Thyroid gland (tissue), 4 donors: ENCODE measurements at regions not wholly inside any gene's neighbourhood (a gene's known extent, or its start where the extent isn't known, plus 50 kb on each side); places are given as distances from the start of the nearest gene placed in this dataset.

Experiments
- DNase-seq, 2 donors: peaks; one replicate each; pipeline ENCODE4 v3.0.0-alpha.2; 2019
- H3K27ac ChIP-seq, 3 donors: fragments of 200-600 bp; sonication (generic); 1 replicate in 2 of 3; 2 replicates in 1 of 3; pipeline ENCODE4 v1.5.1; 2016 to 2019; ENCODE audit warnings: mild to moderate bottlenecking in 1 of 3, moderate library complexity in 1 of 3
- H3K27me3 ChIP-seq: fragments of 200-600 bp; sonication (generic); one replicate; pipeline ENCODE4 v1.5.1; 2019
- H3K36me3 ChIP-seq, 2 donors: fragments of 200-600 bp; sonication (generic); one replicate each; pipeline ENCODE4 v1.5.1; 2016 to 2019
- H3K4me1 ChIP-seq, 2 donors: fragments of 200-600 bp; sonication (generic); one replicate each; pipeline ENCODE4 v1.5.1; 2017 to 2019
- H3K4me3 ChIP-seq, 3 donors: fragments of 200-600 bp; sonication (generic); replicated peaks in 1 of 3; 1 replicate in 2 of 3; 2 replicates in 1 of 3; pipeline ENCODE4 v1.5.1; 2016; ENCODE audit warnings: mild to moderate bottlenecking in 1 of 3
- H3K9me3 ChIP-seq: fragments of 200-600 bp; sonication (generic); one replicate; pipeline ENCODE4 v1.5.1; 2017
- POLR2A ChIP-seq, 2 donors: fragments of 450-650 bp; IDR thresholded peaks; one replicate each; pipeline ENCODE4 v1.6.1; 2017; ENCODE audit warnings: antibody characterized with exemption in 2 of 2, mild to moderate bottlenecking in 2 of 2, moderate library complexity in 1 of 2
- WGBS, 2 donors: methylation state at CpG; one replicate each; pipeline ENCODE4 v1.1.5; 2017; 5-methylcytosine and 5-hydroxymethylcytosine counted together
- intact Hi-C: fragments of 100-400 bp; cut with DNase I; formaldehyde crosslinking; loops from one replicate; pipeline ENCODE4 v1.15.1; 2023
- TF ChIP-seq, protein P1 (sequence below), 6 experiments: fragments of 200-600 bp in 3 of 6; fragments of 450-650 bp in 3 of 6; sonication (generic) in 3 of 6; IDR thresholded peaks; one replicate each; pipeline ENCODE4 v1.5.1; 2016 to 2019; ENCODE audit warnings: antibody characterized with exemption in 6 of 6, mild to moderate bottlenecking in 2 of 6, inconsistent platforms in 1 of 6, moderate library complexity in 1 of 6

DNA sequence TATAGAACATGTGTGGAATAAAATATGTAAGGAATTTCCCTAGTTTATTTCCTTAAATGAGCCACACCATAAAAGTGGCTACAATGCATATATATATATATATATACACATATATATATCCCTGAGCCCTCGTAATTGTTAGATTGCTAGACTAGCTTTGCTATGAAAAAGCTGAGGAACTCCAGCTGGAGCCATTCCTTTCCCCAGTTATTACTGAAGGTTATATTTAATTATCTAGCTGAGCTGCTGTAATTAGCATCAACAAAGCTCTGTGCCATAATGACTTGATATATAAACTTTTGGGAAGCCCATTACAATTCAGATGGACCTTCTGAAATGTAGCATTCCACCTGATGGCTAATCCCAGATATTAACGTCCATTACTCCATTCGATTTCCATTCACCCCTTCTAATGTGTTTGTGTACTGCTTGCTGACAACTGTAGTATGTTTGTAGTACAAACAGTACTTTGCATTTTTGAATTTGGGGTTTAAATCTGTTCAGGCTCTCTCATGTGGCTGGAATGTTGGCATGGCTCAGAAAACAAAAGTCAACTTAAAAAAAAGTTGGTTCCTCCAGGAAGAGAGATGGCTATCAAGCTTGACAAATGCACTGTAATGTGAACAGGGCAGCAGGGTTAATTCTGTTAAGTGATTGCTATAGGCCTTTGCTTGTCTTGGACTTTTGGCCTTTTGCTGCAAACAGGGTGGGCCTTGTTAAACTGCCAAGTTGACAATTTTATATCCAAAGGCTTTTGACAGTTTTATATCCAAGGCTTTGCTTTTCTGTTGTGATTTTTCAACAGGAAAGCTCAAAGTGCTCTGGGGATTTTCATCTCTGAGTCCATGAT is 170.0 kb downstream of the LTN1 start:
- H3K4me1 ChIP-seq: no peaks in the 10 kb centered on the region
- H3K36me3 ChIP-seq: no peaks in the 10 kb centered on the region
- no peak overlapping the region for H3K4me3 ChIP-seq
- no peak overlapping the region for H3K27ac ChIP-seq
- H3K9me3 ChIP-seq: no peaks in the 10 kb centered on the region
- 59 to 66% methylated on average over 3 of the region's 3 CpGs for WGBS, 2 donors
- intact Hi-C loops: no loop called here
- TF ChIP-seq, protein P1, sequence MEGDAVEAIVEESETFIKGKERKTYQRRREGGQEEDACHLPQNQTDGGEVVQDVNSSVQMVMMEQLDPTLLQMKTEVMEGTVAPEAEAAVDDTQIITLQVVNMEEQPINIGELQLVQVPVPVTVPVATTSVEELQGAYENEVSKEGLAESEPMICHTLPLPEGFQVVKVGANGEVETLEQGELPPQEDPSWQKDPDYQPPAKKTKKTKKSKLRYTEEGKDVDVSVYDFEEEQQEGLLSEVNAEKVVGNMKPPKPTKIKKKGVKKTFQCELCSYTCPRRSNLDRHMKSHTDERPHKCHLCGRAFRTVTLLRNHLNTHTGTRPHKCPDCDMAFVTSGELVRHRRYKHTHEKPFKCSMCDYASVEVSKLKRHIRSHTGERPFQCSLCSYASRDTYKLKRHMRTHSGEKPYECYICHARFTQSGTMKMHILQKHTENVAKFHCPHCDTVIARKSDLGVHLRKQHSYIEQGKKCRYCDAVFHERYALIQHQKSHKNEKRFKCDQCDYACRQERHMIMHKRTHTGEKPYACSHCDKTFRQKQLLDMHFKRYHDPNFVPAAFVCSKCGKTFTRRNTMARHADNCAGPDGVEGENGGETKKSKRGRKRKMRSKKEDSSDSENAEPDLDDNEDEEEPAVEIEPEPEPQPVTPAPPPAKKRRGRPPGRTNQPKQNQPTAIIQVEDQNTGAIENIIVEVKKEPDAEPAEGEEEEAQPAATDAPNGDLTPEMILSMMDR (IDR thresholded peaks at IDR 0.05): no peak
- TF ChIP-seq POLR2A (IDR thresholded peaks at IDR 0.05): no peak
- DNase-seq: no peak
- no peaks in the 10 kb centered on the region for H3K27me3 ChIP-seq

DNA sequence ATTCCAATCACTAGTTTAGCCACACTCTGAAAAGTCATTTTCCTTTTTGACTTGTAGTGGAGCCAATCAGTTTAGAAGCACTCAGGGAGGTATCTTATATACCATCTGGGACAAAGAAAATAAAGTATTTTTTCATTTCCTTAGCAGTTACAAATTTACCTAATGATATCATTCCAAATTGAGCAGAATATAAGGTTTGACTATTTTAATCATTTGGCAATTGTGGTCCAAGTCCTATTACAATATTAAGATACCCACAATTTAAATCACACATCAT is 170.6 kb downstream of the LTN1 start:
- Histone ChIP-seq H3K27ac (no peak overlapping the region), H3K4me1 (no peaks in the 10 kb centered on the region), H3K36me3 (no peaks in the 10 kb centered on the region), H3K4me3 (no peak overlapping the region), H3K27me3 (no peaks in the 10 kb centered on the region), H3K9me3 (no peaks in the 10 kb centered on the region)
- TF ChIP-seq, protein P1 (IDR thresholded peaks at IDR 0.05): no peak
- no peak for TF ChIP-seq POLR2A (IDR thresholded peaks at IDR 0.05)
- intact Hi-C loops: no loop called here
- DNase-seq: no peak

DNA sequence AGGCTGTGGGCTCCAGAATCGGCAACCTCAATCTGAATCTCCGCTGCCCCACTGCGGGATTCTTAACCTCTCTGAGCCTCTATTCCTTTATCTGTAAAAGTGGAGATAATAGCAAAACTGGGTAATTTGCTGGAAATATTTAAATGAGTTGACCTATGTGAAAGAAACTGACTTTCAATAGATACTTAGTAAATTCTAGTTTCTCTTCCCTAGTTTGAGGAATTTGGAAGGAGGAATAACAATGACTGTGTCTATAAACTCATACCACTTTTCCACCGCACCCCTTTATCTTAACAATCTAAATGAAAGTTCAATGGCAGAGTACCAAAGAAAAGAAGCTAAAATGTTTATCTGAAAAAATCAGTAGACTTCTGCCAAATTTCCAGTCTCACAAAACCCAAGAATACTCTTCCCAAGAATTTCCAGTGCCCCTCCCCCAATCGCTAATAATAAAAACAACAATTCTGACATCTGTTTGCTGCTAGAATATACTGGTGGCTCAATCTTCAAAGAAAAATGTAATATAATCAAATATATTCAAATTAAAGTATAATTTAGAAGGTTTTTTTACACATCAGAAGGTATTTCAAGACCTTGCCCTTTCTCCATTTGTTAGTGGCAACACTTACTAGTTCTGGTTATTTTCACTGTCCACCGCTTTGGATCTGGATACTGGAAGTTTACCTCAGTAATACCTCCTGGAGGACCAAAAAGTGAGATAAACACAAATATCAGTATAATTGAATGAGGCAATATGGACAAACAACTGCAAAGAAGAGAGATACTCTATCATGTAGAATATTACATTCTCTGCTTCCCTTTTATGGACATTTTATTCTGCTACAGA is 171.2 kb downstream of the LTN1 start:
- Histone ChIP-seq H3K27ac (no peak overlapping the region), H3K9me3 (no peaks in the 10 kb centered on the region), H3K36me3 (no peaks in the 10 kb centered on the region), H3K4me1 (no peaks in the 10 kb centered on the region), H3K4me3 (no peak overlapping the region), H3K27me3 (no peaks in the 10 kb centered on the region)
- 75 to 76% methylated on average over 6 of the region's 6 CpGs for WGBS, 2 donors
- intact Hi-C loops: no loop called here
- TF ChIP-seq, protein P1 (IDR thresholded peaks at IDR 0.05): no peak
- DNase-seq: no peak

DNA sequence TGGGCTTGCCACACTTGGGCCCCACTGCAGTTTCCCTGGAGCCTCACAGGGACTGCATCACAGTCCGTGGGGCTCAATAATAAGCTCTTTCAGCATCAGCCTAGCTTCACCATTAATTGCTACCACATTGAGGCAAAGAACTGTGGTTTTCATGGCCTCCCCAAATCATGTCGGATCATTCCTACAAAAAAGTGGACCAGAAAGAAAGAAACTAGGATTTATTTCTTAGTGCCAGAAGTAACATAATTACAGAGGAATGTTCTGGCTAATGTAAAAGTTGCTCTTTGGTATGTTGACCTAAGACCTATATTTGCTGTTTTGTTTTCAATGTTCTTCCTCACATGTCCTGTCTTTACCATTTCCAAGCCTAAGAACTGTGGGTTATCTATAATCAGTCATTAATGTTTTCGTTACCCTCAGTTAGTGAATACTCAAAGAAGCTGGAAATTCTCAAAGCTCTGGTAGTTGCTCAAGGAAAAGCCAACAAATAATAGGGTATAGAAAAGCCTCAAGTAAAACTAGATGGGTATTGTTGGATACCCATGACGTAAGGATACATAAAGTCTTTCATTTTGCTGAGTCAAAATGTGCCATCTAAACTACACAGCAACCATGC is 173.9 kb downstream of the LTN1 start:
- WGBS, 2 donors: 82 to 90% methylated on average over 4 of the region's 4 CpGs
- no peak for DNase-seq
- no peak for TF ChIP-seq POLR2A (IDR thresholded peaks at IDR 0.05)
- TF ChIP-seq, protein P1 (IDR thresholded peaks at IDR 0.05): no peak
- intact Hi-C loops: no loop called here
- Histone ChIP-seq H3K9me3 (no peaks in the 10 kb centered on the region), H3K36me3 (no peaks in the 10 kb centered on the region), H3K27me3 (no peaks in the 10 kb centered on the region), H3K4me3 (no peak overlapping the region), H3K27ac (no peak overlapping the region), H3K4me1 (no peaks in the 10 kb centered on the region)

DNA sequence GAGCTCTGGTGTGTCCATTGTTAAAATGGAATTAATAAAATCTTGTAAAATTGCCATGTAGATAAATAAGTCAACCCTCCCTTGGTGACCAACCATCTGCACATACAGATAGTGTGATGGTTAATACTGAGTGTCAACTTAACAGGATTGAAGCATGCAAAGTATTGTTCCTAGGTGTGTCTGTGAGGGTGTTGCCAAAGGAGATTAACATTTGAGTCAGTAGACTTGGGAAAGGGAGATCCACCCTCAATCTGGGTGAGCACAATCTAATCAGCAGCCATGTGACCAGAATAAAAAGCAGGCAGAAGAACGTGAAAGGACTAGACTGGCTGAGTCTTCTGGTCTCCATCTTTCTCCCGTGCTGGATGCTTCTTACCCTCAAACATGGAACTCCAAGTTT is 174.8 kb downstream of the LTN1 start:
- Histone ChIP-seq H3K4me3 (no peak overlapping the region), H3K27ac (no peak overlapping the region), H3K4me1 (no peaks in the 10 kb centered on the region), H3K27me3 (no peaks in the 10 kb centered on the region), H3K36me3 (no peaks in the 10 kb centered on the region), H3K9me3 (no peaks in the 10 kb centered on the region)
- intact Hi-C loops: no loop called here
- 89 to 92% methylated on average over 2 of the region's 2 CpGs for WGBS, 2 donors
- TF ChIP-seq POLR2A (IDR thresholded peaks at IDR 0.05): no peak
- TF ChIP-seq, protein P1 (IDR thresholded peaks at IDR 0.05): no peak
- no peak for DNase-seq
